ENCODE measurements at regions not wholly inside any gene's neighbourhood (a gene's known extent, or its start where the extent isn't known, plus 50 kb on each side); places are given as distances from the start of the nearest gene placed in this dataset.

- TF ChIP-seq ZNF600 (tag by site-specific recombination; IDR thresholded peaks at IDR 0.05) (no peak), ZBTB11 (tag by site-specific recombination; conservative IDR thresholded peaks at IDR 0.05; ENCODE audit: low read depth) (no peak), ZNF596 (tag by site-specific recombination; IDR thresholded peaks at IDR 0.05) (no peak), EGR2 (tag by site-specific recombination; IDR thresholded peaks at IDR 0.05; ENCODE audit: low read depth) (no peak)
- Histone ChIP-seq H3K4me3 (ENCODE audit: low read depth, low read length) (no peak overlapping the region), H3K36me3 (ENCODE audit: control insufficient read depth in 2 of 2, insufficient read depth in 1 of 2, low read length in 2 of 2) (no peaks in the 10 kb centered on the region), H3K9me3 (ENCODE audit: control insufficient read depth, insufficient read depth, low read depth, low read length) (no peaks in the 10 kb centered on the region), H3K27ac (ENCODE audit: extremely low read depth, low read depth, low read length) (no peak overlapping the region), H3K4me1 (ENCODE audit: control insufficient read depth, insufficient read depth, low read length) (no peaks in the 10 kb centered on the region)
- ChIA-PET CTCF (no interaction called here), POLR2A (no interaction called here)
Measured at GRCh38 chr13:44694291-44694690, 118.2 kb upstream of the TSC22D1 start.

GRCh38 chr13:44693156-44693764 lies 117.1 kb upstream of the TSC22D1 start:
- Histone ChIP-seq H3K4me3 (ENCODE audit: low read depth, low read length) (no peak overlapping the region), H3K4me1 (ENCODE audit: control insufficient read depth, insufficient read depth, low read length) (no peaks in the 10 kb centered on the region), H3K27ac (ENCODE audit: extremely low read depth, low read depth, low read length) (no peak overlapping the region), H3K9me3 (ENCODE audit: control insufficient read depth, insufficient read depth, low read depth, low read length) (no peaks in the 10 kb centered on the region), H3K36me3 (ENCODE audit: control insufficient read depth in 2 of 2, insufficient read depth in 1 of 2, low read length in 2 of 2) (no peaks in the 10 kb centered on the region)
- ChIA-PET CTCF (interaction anchor here (0.5 to 0.8 kb wide), 2 partner anchors 39 to 204 kb away, joined by 3 read pairs; no protein-coding TSS in a partner anchor), POLR2A (no interaction called here)
- no peak for TF ChIP-seq KLF8 (tag by site-specific recombination; IDR thresholded peaks at IDR 0.05)
- no peak for TF ChIP-seq ZNF16 (tag by site-specific recombination; IDR thresholded peaks at IDR 0.05; ENCODE audit: low read depth)
- no peak for TF ChIP-seq ZNF639 (tag by site-specific recombination; IDR thresholded peaks at IDR 0.05)
- no peak for TF ChIP-seq ZNF692 (tag by site-specific recombination; IDR thresholded peaks at IDR 0.05)
- no peak for TF ChIP-seq INSM2 (tag by site-specific recombination; IDR thresholded peaks at IDR 0.05)
- TF ChIP-seq SCRT2 (tag by site-specific recombination; IDR thresholded peaks at IDR 0.05) = no peak
- TF ChIP-seq ZNF366 (tag by site-specific recombination; conservative IDR thresholded peaks at IDR 0.05) = no peak
- TF ChIP-seq HOXD13 (CRISPR knock-in tag; IDR thresholded peaks at IDR 0.05; ENCODE audit: borderline replicate concordance) = no peak
- no peak for TF ChIP-seq ZNF398 (tag by site-specific recombination; IDR thresholded peaks at IDR 0.05)
- no peak for TF ChIP-seq ZNF132 (tag by site-specific recombination; IDR thresholded peaks at IDR 0.05; ENCODE audit: borderline replicate concordance)
- TF ChIP-seq WT1 (tag by site-specific recombination; IDR thresholded peaks at IDR 0.05) = no peak
- TF ChIP-seq ZNF514 (tag by site-specific recombination; IDR thresholded peaks at IDR 0.05) = no peak
- no peak for TF ChIP-seq TRIM28 (IDR thresholded peaks at IDR 0.05; ENCODE audit: borderline replicate concordance, low read length)
- no peak for TF ChIP-seq KLF7 (tag by site-specific recombination; IDR thresholded peaks at IDR 0.05; ENCODE audit: borderline replicate concordance)
- TF ChIP-seq ZNF571 (tag by site-specific recombination; IDR thresholded peaks at IDR 0.05) = no peak
- no peak for TF ChIP-seq ZNF670 (tag by site-specific recombination; IDR thresholded peaks at IDR 0.05; ENCODE audit: low read depth)
- TF ChIP-seq TSHZ1 (tag by site-specific recombination; IDR thresholded peaks at IDR 0.05; ENCODE audit: borderline replicate concordance) = no peak
- TF ChIP-seq YY2 (tag by site-specific recombination; IDR thresholded peaks at IDR 0.05) = no peak
